ENCODE measurements at regions not wholly inside any gene's neighbourhood (a gene's known extent, or its start where the extent isn't known, plus 50 kb on each side); places are given as distances from the start of the nearest gene placed in this dataset.

GRCh38 chr5:3833566-3833965 is 237.9 kb downstream of the IRX1 start:
- no peak for DNase-seq
- WGBS, 2 donors = 76 to 87% methylated on average over 3 of the region's 3 CpGs
- H3K9me3 ChIP-seq = no peaks in the 10 kb centered on the region
- H3K27me3 ChIP-seq = no peaks in the 10 kb centered on the region
- intact Hi-C loops (cut with DNase I) = no loop called here
- no peaks in the 10 kb centered on the region for H3K4me1 ChIP-seq
- H3K36me3 ChIP-seq = no peaks in the 10 kb centered on the region
- no peak overlapping the region for H3K27ac ChIP-seq
- TF ChIP-seq CTCF (IDR thresholded peaks at IDR 0.05) (no peak), POLR2A (IDR thresholded peaks at IDR 0.05) (no peak)
- H3K4me3 ChIP-seq (replicated peaks in 1 of 3) = no peak overlapping the region

- intact Hi-C loops (cut with DNase I) = no loop called here
- no peaks in the 10 kb centered on the region for H3K36me3 ChIP-seq
- WGBS, 2 donors = 87 to 92% methylated on average over 8 of the region's 8 CpGs
- no peak for TF ChIP-seq POLR2A (IDR thresholded peaks at IDR 0.05)
- no peak for TF ChIP-seq CTCF (IDR thresholded peaks at IDR 0.05)
- H3K4me1 ChIP-seq = no peaks in the 10 kb centered on the region
- no peaks in the 10 kb centered on the region for H3K9me3 ChIP-seq
- H3K27ac ChIP-seq = no peak overlapping the region
- DNase-seq = no peak
- H3K4me3 ChIP-seq (replicated peaks in 1 of 3) = no peak overlapping the region
- H3K27me3 ChIP-seq = no peaks in the 10 kb centered on the region
Measured at GRCh38 chr5:3835811-3836210, 240.2 kb downstream of the IRX1 start.

- Histone ChIP-seq H3K36me3 (no peaks in the 10 kb centered on the region), H3K4me3 (replicated peaks in 1 of 3) (no peak overlapping the region), H3K9me3 (no peaks in the 10 kb centered on the region), H3K27me3 (no peaks in the 10 kb centered on the region), H3K27ac (no peak overlapping the region), H3K4me1 (no peaks in the 10 kb centered on the region)
- TF ChIP-seq CTCF (IDR thresholded peaks at IDR 0.05) (no peak), POLR2A (IDR thresholded peaks at IDR 0.05) (no peak)
- WGBS, 2 donors = 81 to 93% methylated on average over 2 of the region's 2 CpGs
- DNase-seq = no peak
- intact Hi-C loops (cut with DNase I) = no loop called here
Measured at GRCh38 chr5:3836528-3836927, 240.9 kb downstream of the IRX1 start.

GRCh38 chr5:3837506-3837905 is 241.9 kb downstream of the IRX1 start:
- H3K27ac ChIP-seq = no peak overlapping the region
- no peak for DNase-seq
- H3K27me3 ChIP-seq = no peaks in the 10 kb centered on the region
- no peaks in the 10 kb centered on the region for H3K36me3 ChIP-seq
- H3K4me1 ChIP-seq = no peaks in the 10 kb centered on the region
- H3K9me3 ChIP-seq = no peaks in the 10 kb centered on the region
- WGBS, 2 donors = 56 to 70% methylated on average over 4 of the region's 4 CpGs
- intact Hi-C loops (cut with DNase I) = no loop called here
- no peak for TF ChIP-seq POLR2A (IDR thresholded peaks at IDR 0.05)
- no peak for TF ChIP-seq CTCF (IDR thresholded peaks at IDR 0.05)
- no peak overlapping the region for H3K4me3 ChIP-seq (replicated peaks in 1 of 3)

GRCh38 chr5:3839151-3839550 is 243.5 kb downstream of the IRX1 start:
- H3K36me3 ChIP-seq = no peaks in the 10 kb centered on the region
- WGBS, 2 donors = 87 to 91% methylated on average over 2 of the region's 2 CpGs
- intact Hi-C loops (cut with DNase I) = no loop called here
- TF ChIP-seq CTCF (IDR thresholded peaks at IDR 0.05) (no peak), POLR2A (IDR thresholded peaks at IDR 0.05) (no peak)
- H3K27ac ChIP-seq = no peak overlapping the region
- no peaks in the 10 kb centered on the region for H3K27me3 ChIP-seq
- no peak for DNase-seq
- H3K4me3 ChIP-seq (replicated peaks in 1 of 3) = no peak overlapping the region
- peaks cover 10 to 14% of the 10 kb centered on the region in 2 donors for H3K4me1 ChIP-seq
- H3K9me3 ChIP-seq = no peaks in the 10 kb centered on the region

Measured in thyroid gland (tissue), 4 donors.